ENCODE measurements at regions not wholly inside any gene's neighbourhood (a gene's known extent, or its start where the extent isn't known, plus 50 kb on each side); places are given as distances from the start of the nearest gene placed in this dataset.

DNA sequence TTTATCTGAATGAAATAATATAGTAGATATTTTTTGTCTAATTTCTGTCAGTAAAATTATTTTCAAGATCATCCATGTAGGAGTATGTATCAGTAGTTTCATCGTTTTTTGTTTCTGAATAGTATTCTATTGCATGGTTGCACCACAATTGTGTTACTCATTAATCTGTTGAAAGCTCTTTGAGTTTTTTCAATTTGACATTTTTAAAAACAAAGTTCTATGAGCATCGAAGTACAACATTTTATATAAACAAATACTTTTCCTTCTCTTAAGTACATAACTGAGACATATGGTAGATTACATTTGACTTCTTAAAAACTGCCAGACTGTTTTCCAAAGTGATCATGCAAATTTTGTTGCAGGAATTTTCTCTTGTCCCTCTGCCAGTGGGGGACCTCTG lies 1113.1 kb upstream of the CITED2 start:
- no peaks in the 10 kb centered on the region for H3K36me3 ChIP-seq (replicated peaks; ENCODE audit: insufficient read depth, low read length)
- no peaks in the 10 kb centered on the region for H4K20me1 ChIP-seq (ENCODE audit: insufficient read depth, low read length)
- no peak overlapping the region for H2AFZ ChIP-seq (ENCODE audit: low read length)
- no peaks in the 10 kb centered on the region for H3K9me2 ChIP-seq (replicated peaks; ENCODE audit: insufficient read depth, low read length)
- no peaks in the 10 kb centered on the region for H3K79me2 ChIP-seq (ENCODE audit: low read length)
- TF ChIP-seq EZH2 (optimal IDR thresholded peaks at IDR 0.05; ENCODE audit: low read depth, low read length) (no peak), EZH2phosphoT487 (IDR thresholded peaks at IDR 0.05; ENCODE audit: low read length) (no peak)
- TF ChIP-seq, protein P1, sequence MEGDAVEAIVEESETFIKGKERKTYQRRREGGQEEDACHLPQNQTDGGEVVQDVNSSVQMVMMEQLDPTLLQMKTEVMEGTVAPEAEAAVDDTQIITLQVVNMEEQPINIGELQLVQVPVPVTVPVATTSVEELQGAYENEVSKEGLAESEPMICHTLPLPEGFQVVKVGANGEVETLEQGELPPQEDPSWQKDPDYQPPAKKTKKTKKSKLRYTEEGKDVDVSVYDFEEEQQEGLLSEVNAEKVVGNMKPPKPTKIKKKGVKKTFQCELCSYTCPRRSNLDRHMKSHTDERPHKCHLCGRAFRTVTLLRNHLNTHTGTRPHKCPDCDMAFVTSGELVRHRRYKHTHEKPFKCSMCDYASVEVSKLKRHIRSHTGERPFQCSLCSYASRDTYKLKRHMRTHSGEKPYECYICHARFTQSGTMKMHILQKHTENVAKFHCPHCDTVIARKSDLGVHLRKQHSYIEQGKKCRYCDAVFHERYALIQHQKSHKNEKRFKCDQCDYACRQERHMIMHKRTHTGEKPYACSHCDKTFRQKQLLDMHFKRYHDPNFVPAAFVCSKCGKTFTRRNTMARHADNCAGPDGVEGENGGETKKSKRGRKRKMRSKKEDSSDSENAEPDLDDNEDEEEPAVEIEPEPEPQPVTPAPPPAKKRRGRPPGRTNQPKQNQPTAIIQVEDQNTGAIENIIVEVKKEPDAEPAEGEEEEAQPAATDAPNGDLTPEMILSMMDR (IDR thresholded peaks at IDR 0.05; ENCODE audit: low read length) = no peak
- DNase-seq = no peak
- no peak overlapping the region for H3K4me2 ChIP-seq (ENCODE audit: low read depth, low read length)
- H3K4me1 ChIP-seq (ENCODE audit: low read length) = no peaks in the 10 kb centered on the region
- H3K4me3 ChIP-seq (ENCODE audit: low read length) = no peak overlapping the region
- H3F3A ChIP-seq (ENCODE audit: insufficient read depth, low read length) = no peaks in the 10 kb centered on the region
- H3K27me3 ChIP-seq (replicated peaks; ENCODE audit: insufficient read depth, low read length) = no peaks in the 10 kb centered on the region
- H3K9me3 ChIP-seq (replicated peaks; ENCODE audit: insufficient read depth, low read length) = no peaks in the 10 kb centered on the region
- H3K27ac ChIP-seq (ENCODE audit: low read length) = no peak overlapping the region
- no peak overlapping the region for H3K9ac ChIP-seq (ENCODE audit: low read length)

DNA sequence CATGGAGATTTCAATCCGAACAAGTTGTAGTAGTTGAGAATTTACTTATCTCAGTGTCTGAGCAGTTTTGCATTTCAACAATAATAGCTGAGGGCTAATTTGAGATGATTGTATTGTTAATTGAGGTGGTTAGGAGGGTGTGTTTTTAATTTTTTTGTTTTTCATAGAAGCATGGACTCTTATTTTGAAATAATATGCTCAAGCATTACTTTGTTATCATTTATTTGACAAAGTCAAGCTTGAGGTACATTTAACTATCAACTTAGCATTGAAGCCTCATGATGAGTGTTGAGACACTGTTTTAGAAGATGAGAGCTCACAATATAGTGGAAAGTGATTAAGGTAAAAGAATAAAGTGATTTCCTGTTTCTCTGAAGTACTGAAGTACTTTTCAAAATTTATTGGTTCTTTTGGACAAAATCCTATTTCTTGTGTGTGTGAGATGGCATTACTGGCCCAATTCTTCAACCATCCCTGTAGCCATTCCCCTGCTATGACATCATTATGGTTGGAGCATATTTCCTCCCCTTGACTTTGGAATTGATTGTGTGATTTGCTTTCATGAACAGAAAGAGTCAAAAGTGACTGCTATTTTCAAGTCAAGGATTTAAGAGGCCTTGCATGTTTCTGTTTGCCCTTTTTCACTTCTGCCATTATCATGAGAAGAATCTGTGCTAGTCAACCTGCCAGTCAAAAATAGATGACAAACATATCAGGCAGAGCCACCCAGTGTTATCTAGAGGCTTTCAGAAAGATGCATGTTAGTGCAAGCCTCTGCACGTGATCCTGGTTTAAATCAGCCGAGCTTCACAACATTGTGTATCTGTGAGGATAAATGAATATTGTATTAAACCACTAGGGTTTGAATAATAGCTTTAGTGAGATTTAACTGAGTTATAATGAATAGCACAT lies 1112.3 kb upstream of the CITED2 start:
- Histone ChIP-seq H3K4me3 (ENCODE audit: low read length) (no peak overlapping the region), H3K36me3 (replicated peaks; ENCODE audit: insufficient read depth, low read length) (no peaks in the 10 kb centered on the region), H3K79me2 (ENCODE audit: low read length) (no peaks in the 10 kb centered on the region), H2AFZ (ENCODE audit: low read length) (no peak overlapping the region), H3K9me3 (replicated peaks; ENCODE audit: insufficient read depth, low read length) (no peaks in the 10 kb centered on the region), H3F3A (ENCODE audit: insufficient read depth, low read length) (no peaks in the 10 kb centered on the region), H3K9ac (ENCODE audit: low read length) (no peak overlapping the region), H3K9me2 (replicated peaks; ENCODE audit: insufficient read depth, low read length) (no peaks in the 10 kb centered on the region), H3K27me3 (replicated peaks; ENCODE audit: insufficient read depth, low read length) (no peaks in the 10 kb centered on the region), H3K27ac (ENCODE audit: low read length) (no peak overlapping the region), H3K4me1 (ENCODE audit: low read length) (no peaks in the 10 kb centered on the region), H3K4me2 (ENCODE audit: low read depth, low read length) (no peak overlapping the region), H4K20me1 (ENCODE audit: insufficient read depth, low read length) (no peaks in the 10 kb centered on the region)
- TF ChIP-seq EZH2phosphoT487 (IDR thresholded peaks at IDR 0.05; ENCODE audit: low read length) = no peak
- TF ChIP-seq EZH2 (optimal IDR thresholded peaks at IDR 0.05; ENCODE audit: low read depth, low read length) = no peak
- TF ChIP-seq, protein P1 (IDR thresholded peaks at IDR 0.05; ENCODE audit: low read length) = no peak
- DNase-seq = no peak

DNA sequence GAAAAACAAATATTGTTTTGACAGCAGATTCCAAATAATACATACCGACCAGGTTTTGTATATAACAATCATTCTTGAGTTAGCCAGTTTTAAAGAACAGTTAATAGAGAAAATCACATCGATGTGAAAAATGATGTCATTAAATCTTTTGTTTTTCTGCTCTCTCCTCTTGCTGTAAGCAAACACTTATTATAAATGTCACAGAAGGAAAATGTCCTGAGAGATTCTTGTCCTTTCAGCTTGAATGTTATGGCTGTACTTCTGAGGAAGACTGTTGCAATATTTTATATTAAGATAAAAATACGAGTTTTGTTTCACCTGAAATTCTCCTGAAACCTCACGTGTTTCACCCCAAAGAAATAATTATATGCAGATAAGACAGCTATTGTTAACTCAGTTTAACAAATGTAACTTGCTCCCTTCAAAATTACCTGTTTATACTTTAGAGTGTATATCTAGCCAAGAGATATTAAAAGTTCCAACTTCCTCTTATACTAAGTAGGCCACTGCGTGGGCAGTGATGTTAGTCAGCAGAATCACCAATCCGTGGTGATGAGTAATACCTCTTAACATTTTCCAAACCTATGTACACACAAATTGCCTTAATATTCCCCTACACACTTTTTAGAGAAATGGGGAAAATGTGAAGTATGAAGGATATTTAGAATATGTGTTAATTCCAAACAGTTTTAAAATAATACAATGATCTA lies 1111.4 kb upstream of the CITED2 start:
- no peak overlapping the region for H3K4me2 ChIP-seq (ENCODE audit: low read depth, low read length)

More for the DNA sequence above, 1111.4 kb upstream of the CITED2 start:
- H3K4me3 ChIP-seq (ENCODE audit: low read length) = no peak overlapping the region
- H2AFZ ChIP-seq (ENCODE audit: low read length) = no peak overlapping the region
- no peaks in the 10 kb centered on the region for H4K20me1 ChIP-seq (ENCODE audit: insufficient read depth, low read length)
- H3F3A ChIP-seq (ENCODE audit: insufficient read depth, low read length) = no peaks in the 10 kb centered on the region
- no peak overlapping the region for H3K27ac ChIP-seq (ENCODE audit: low read length)
- DNase-seq = no peak
- H3K4me1 ChIP-seq (ENCODE audit: low read length) = no peaks in the 10 kb centered on the region
- H3K9me3 ChIP-seq (replicated peaks; ENCODE audit: insufficient read depth, low read length) = no peaks in the 10 kb centered on the region
- no peaks in the 10 kb centered on the region for H3K9me2 ChIP-seq (replicated peaks; ENCODE audit: insufficient read depth, low read length)
- no peaks in the 10 kb centered on the region for H3K36me3 ChIP-seq (replicated peaks; ENCODE audit: insufficient read depth, low read length)
- no peak for TF ChIP-seq EZH2phosphoT487 (IDR thresholded peaks at IDR 0.05; ENCODE audit: low read length)
- TF ChIP-seq EZH2 (optimal IDR thresholded peaks at IDR 0.05; ENCODE audit: low read depth, low read length) = no peak
- TF ChIP-seq, protein P1 (IDR thresholded peaks at IDR 0.05; ENCODE audit: low read length) = no peak
- no peak overlapping the region for H3K9ac ChIP-seq (ENCODE audit: low read length)
- no peaks in the 10 kb centered on the region for H3K27me3 ChIP-seq (replicated peaks; ENCODE audit: insufficient read depth, low read length)
- H3K79me2 ChIP-seq (ENCODE audit: low read length) = no peaks in the 10 kb centered on the region
